ENCODE measurements at regions not wholly inside any gene's neighbourhood (a gene's known extent, or its start where the extent isn't known, plus 50 kb on each side); places are given as distances from the start of the nearest gene placed in this dataset.

DNA sequence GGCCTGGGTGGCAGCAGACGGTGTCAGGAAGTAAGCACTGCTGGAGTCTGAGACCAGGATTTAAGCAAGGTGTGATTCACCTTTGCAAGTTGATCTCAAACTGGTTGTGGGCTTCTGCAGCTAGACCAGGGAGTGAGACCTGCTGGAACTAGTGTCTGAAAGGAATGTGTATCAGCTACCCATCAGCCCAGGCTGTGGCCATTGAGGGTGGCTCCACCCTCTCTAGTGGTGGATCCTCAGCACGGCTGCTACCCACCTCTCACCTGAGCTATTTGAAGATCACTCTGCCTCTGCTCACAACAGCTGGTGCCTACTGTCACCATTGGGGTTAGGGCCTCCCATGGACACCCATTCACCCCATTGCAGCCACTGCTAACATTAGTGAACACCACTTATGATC is 140.3 kb upstream of the DCBLD2 start:
- ChIA-PET POLR2A (no interaction called here), CTCF (interaction anchor here (0.9 to 1.6 kb wide), 3 partner anchors 19 to 712 kb away, joined by 3 to 5 read pairs (median 4); no protein-coding TSS in a partner anchor)
- H3K27ac Mint-ChIP-seq (ENCODE audit: low read depth, unreplicated experiment): no peak overlapping the region
- H3K36me3 Mint-ChIP-seq (ENCODE audit: insufficient read depth, unreplicated experiment): no peaks in the 10 kb centered on the region
- intact Hi-C loops (cut with micrococcal nuclease): no loop called here
- TF ChIP-seq, protein P1, sequence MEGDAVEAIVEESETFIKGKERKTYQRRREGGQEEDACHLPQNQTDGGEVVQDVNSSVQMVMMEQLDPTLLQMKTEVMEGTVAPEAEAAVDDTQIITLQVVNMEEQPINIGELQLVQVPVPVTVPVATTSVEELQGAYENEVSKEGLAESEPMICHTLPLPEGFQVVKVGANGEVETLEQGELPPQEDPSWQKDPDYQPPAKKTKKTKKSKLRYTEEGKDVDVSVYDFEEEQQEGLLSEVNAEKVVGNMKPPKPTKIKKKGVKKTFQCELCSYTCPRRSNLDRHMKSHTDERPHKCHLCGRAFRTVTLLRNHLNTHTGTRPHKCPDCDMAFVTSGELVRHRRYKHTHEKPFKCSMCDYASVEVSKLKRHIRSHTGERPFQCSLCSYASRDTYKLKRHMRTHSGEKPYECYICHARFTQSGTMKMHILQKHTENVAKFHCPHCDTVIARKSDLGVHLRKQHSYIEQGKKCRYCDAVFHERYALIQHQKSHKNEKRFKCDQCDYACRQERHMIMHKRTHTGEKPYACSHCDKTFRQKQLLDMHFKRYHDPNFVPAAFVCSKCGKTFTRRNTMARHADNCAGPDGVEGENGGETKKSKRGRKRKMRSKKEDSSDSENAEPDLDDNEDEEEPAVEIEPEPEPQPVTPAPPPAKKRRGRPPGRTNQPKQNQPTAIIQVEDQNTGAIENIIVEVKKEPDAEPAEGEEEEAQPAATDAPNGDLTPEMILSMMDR (IDR thresholded peaks at IDR 0.05; ENCODE audit: unreplicated experiment): no peak
- no TSS peak for BruUV-seq (replicated peaks)
- DNase-seq (ENCODE audit: unreplicated experiment): no peak
- peaks cover 12% of the 10 kb centered on the region for H3K9me3 Mint-ChIP-seq (ENCODE audit: unreplicated experiment)
- H3K4me1 Mint-ChIP-seq (ENCODE audit: insufficient read depth, unreplicated experiment): no peaks in the 10 kb centered on the region
- no peak overlapping the region for H3K4me3 Mint-ChIP-seq (ENCODE audit: unreplicated experiment)
- no peaks in the 10 kb centered on the region for H3K27me3 Mint-ChIP-seq (ENCODE audit: insufficient read depth, unreplicated experiment)

DNA sequence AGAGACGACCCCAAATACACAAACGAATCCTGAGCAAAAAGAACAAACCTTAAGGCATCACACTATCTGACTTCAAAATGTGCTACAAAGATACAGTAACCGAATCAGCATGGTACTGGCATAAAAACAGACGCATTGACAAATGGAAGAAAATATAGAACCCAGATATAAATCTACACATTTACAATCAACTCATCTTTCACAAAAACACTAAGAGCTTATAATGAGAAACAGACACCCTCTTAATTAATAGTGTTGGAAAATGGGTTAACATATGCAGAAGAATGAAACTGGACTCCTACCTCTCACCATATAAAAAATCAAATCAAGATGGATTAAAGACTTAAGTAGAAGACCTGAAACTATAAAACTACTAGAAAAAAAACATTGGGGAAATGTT is 130.3 kb upstream of the DCBLD2 start:
- Mint-ChIP-seq H3K36me3 (ENCODE audit: insufficient read depth, unreplicated experiment) (no peaks in the 10 kb centered on the region), H3K4me1 (ENCODE audit: insufficient read depth, unreplicated experiment) (no peaks in the 10 kb centered on the region), H3K27ac (ENCODE audit: low read depth, unreplicated experiment) (no peak overlapping the region), H3K27me3 (ENCODE audit: insufficient read depth, unreplicated experiment) (no peaks in the 10 kb centered on the region), H3K4me3 (ENCODE audit: unreplicated experiment) (no peak overlapping the region), H3K9me3 (ENCODE audit: unreplicated experiment) (peaks cover 20% of the 10 kb centered on the region)
- ChIA-PET CTCF (no interaction called here), POLR2A (no interaction called here)
- TF ChIP-seq, protein P1 (IDR thresholded peaks at IDR 0.05; ENCODE audit: unreplicated experiment): no peak
- DNase-seq (ENCODE audit: unreplicated experiment): no peak
- BruUV-seq (replicated peaks): no TSS peak
- intact Hi-C loops (cut with micrococcal nuclease): no loop called here

DNA sequence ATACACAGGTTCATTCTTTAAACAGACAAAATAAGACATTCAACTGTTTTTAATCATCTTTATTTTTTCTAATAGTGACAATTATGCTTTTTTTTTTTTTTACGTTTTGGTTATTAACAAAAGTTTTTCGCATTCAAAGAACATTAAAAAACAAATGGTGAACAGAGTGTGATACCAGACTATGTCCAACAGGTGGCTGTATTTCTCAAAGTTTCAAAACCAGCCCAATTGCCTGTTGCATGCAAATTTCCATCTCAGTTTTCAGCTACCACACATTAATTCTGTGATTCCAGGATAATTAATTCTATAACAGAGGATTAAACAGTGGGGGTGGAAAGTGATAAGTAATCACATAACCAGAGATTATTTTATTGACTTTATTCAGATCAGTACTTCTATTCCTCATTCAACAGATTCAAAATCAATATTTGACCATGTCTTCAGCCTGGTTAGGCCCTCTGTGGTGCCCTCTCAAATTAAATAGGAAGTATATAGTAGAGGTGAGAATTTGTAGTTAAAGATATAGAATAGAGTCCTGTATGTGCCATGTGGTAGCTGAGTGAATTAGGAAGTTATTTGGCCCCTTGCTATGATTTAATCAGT is 122.2 kb upstream of the DCBLD2 start:
- ChIA-PET CTCF (interaction anchor here (0.6 to 7.2 kb wide), 45 partner anchors 18 to 787 kb away, joined by 3 to 138 read pairs (median 4); no protein-coding TSS in a partner anchor), POLR2A (interaction anchor here (0.8 to 1.2 kb wide), 2 partner anchors 150 to 151 kb away, joined by 3 to 4 read pairs; no protein-coding TSS in a partner anchor)
- H3K36me3 Mint-ChIP-seq (ENCODE audit: insufficient read depth, unreplicated experiment): no peaks in the 10 kb centered on the region
- intact Hi-C loops (cut with micrococcal nuclease): loop anchor here (1.0 to 5.0 kb wide), 7 partner anchors 150 to 784 kb away; partner anchors contain the start of gene COL8A1
- DNase-seq (ENCODE audit: unreplicated experiment): peak; percentile 55
- no peaks in the 10 kb centered on the region for H3K4me1 Mint-ChIP-seq (ENCODE audit: insufficient read depth, unreplicated experiment)
- TF ChIP-seq, protein P1 (IDR thresholded peaks at IDR 0.05; ENCODE audit: unreplicated experiment): peak; percentile 62
- H3K27me3 Mint-ChIP-seq (ENCODE audit: insufficient read depth, unreplicated experiment): no peaks in the 10 kb centered on the region
- peaks cover 8% of the 10 kb centered on the region for H3K9me3 Mint-ChIP-seq (ENCODE audit: unreplicated experiment)
- H3K4me3 Mint-ChIP-seq (ENCODE audit: unreplicated experiment): no peak overlapping the region
- H3K27ac Mint-ChIP-seq (ENCODE audit: low read depth, unreplicated experiment): no peak overlapping the region
- BruUV-seq (replicated peaks): no TSS peak

DNA sequence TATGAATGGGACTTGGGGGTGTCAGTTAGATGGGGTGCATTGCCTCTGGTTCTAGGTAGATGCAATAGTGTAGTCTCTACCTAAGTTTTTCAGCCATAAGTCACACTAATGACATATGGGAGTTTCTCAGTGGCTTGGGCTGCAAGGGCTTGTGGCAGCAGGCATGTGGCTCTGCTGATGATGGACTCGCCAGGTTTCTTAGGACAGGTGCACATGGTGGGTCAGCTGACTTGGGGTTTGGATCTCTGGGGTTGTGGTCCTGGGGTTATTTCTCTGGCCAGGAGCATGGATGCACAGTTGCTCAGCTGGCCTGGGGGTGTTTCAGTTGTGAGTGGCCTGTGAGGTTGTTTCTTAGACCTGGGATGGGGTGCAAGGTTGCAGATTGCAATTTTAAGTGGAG is 120.0 kb upstream of the DCBLD2 start:
- POLR2A ChIA-PET: interaction anchor here (0.9 kb wide), 1 partner anchor 733 kb away, joined by 5 read pairs; no protein-coding TSS in a partner anchor
- H3K27me3 Mint-ChIP-seq (ENCODE audit: insufficient read depth, unreplicated experiment): no peaks in the 10 kb centered on the region
- no peaks in the 10 kb centered on the region for H3K9me3 Mint-ChIP-seq (ENCODE audit: unreplicated experiment)
- no peak overlapping the region for H3K4me3 Mint-ChIP-seq (ENCODE audit: unreplicated experiment)
- DNase-seq (ENCODE audit: unreplicated experiment): no peak
- no peaks in the 10 kb centered on the region for H3K4me1 Mint-ChIP-seq (ENCODE audit: insufficient read depth, unreplicated experiment)
- H3K27ac Mint-ChIP-seq (ENCODE audit: low read depth, unreplicated experiment): no peak overlapping the region
- CTCF ChIA-PET: interaction anchor here (0.6 to 7.2 kb wide), 9 partner anchors 150 to 753 kb away, joined by 3 to 138 read pairs (median 4); no protein-coding TSS in a partner anchor
- TF ChIP-seq, protein P1 (IDR thresholded peaks at IDR 0.05; ENCODE audit: unreplicated experiment): no peak
- no peaks in the 10 kb centered on the region for H3K36me3 Mint-ChIP-seq (ENCODE audit: insufficient read depth, unreplicated experiment)
- no TSS peak for BruUV-seq (replicated peaks)
- intact Hi-C loops (cut with micrococcal nuclease): loop anchor here (5.0 kb wide), 2 partner anchors 616 to 786 kb away; partner anchors contain the start of gene COL8A1

Data from MCF 10A (cell line).